ENCODE measurements at regions not wholly inside any gene's neighbourhood (a gene's known extent, or its start where the extent isn't known, plus 50 kb on each side); places are given as distances from the start of the nearest gene placed in this dataset.

- TF ChIP-seq ZNF140 (tag by site-specific recombination; IDR thresholded peaks at IDR 0.05) = no peak
- no peak for TF ChIP-seq ZNF10 (tag by site-specific recombination; IDR thresholded peaks at IDR 0.05)
- TF ChIP-seq SP3 (tag by site-specific recombination; IDR thresholded peaks at IDR 0.05) = no peak
- TF ChIP-seq ZNF76 (tag by site-specific recombination; IDR thresholded peaks at IDR 0.05; ENCODE audit: borderline replicate concordance, low read depth) = no peak
Observed at GRCh38 chr5:107211630-107212029, 459.1 kb downstream of the EFNA5 start (continued).

DNA sequence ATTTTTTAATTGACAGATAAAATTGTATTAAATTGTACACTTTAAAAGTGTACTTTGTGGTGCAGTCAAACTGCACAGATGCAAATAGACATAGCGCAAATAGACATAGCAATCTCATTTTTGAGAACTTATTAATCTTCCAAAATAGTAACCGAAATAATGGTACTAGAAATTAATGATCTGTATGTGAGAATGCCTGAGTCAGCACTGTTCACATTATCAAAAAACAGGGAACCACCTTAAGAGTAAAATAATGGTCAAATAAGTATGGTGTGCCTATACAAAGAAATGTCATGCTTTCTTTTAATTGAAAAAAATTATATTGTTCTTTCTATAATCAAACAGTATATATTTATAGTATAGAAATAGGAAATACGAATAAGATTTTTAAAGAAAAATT, 461.9 kb downstream of the EFNA5 start:
- ChIA-PET POLR2A (no interaction called here), CTCF (no interaction called here)
- TF ChIP-seq ZNF174 (tag by site-specific recombination; IDR thresholded peaks at IDR 0.05) (no peak), ZNF138 (tag by site-specific recombination; IDR thresholded peaks at IDR 0.05; ENCODE audit: borderline replicate concordance) (no peak), ZFP69B (tag by site-specific recombination; IDR thresholded peaks at IDR 0.05) (no peak), ZBTB17 (tag by site-specific recombination; IDR thresholded peaks at IDR 0.05) (no peak), SP3 (tag by site-specific recombination; IDR thresholded peaks at IDR 0.05) (no peak), MEIS1 (CRISPR knock-in tag; IDR thresholded peaks at IDR 0.05; ENCODE audit: borderline replicate concordance) (no peak)
- TF ChIP-seq, protein P1, sequence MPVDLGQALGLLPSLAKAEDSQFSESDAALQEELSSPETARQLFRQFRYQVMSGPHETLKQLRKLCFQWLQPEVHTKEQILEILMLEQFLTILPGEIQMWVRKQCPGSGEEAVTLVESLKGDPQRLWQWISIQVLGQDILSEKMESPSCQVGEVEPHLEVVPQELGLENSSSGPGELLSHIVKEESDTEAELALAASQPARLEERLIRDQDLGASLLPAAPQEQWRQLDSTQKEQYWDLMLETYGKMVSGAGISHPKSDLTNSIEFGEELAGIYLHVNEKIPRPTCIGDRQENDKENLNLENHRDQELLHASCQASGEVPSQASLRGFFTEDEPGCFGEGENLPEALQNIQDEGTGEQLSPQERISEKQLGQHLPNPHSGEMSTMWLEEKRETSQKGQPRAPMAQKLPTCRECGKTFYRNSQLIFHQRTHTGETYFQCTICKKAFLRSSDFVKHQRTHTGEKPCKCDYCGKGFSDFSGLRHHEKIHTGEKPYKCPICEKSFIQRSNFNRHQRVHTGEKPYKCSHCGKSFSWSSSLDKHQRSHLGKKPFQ (tag by site-specific recombination; IDR thresholded peaks at IDR 0.05) = no peak
- TF ChIP-seq, protein P2, sequence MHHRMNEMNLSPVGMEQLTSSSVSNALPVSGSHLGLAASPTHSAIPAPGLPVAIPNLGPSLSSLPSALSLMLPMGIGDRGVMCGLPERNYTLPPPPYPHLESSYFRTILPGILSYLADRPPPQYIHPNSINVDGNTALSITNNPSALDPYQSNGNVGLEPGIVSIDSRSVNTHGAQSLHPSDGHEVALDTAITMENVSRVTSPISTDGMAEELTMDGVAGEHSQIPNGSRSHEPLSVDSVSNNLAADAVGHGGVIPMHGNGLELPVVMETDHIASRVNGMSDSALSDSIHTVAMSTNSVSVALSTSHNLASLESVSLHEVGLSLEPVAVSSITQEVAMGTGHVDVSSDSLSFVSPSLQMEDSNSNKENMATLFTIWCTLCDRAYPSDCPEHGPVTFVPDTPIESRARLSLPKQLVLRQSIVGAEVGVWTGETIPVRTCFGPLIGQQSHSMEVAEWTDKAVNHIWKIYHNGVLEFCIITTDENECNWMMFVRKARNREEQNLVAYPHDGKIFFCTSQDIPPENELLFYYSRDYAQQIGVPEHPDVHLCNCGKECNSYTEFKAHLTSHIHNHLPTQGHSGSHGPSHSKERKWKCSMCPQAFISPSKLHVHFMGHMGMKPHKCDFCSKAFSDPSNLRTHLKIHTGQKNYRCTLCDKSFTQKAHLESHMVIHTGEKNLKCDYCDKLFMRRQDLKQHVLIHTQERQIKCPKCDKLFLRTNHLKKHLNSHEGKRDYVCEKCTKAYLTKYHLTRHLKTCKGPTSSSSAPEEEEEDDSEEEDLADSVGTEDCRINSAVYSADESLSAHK (tag by site-specific recombination; IDR thresholded peaks at IDR 0.05) = no peak
- Histone ChIP-seq H3K4me3 (ENCODE audit: low read depth, low read length) (no peak overlapping the region), H3K9me3 (ENCODE audit: control insufficient read depth, insufficient read depth, low read depth, low read length) (no peaks in the 10 kb centered on the region), H3K27ac (ENCODE audit: extremely low read depth, low read depth, low read length) (no peak overlapping the region), H3K4me1 (ENCODE audit: control insufficient read depth, insufficient read depth, low read length) (no peaks in the 10 kb centered on the region), H3K36me3 (ENCODE audit: control insufficient read depth in 2 of 2, insufficient read depth in 1 of 2, low read length in 2 of 2) (no peaks in the 10 kb centered on the region)

DNA sequence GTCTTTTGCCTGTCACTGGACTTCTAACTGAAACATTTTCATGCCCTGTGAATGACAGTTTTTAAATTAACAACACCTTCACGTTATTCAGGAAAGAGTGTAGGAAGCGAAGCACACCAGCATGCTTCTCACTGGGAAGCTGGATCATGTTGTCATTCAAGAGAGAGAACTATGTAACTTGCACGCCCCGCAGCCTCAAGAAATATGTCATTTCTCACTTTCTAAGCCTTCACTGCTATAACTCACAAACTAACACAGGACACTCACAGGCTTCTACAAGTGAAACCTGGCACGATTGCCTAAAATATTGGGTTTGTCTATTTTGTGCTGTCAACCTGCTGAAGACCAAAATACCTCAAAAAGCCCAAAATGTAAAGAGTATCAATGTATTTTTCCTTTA, 466.3 kb downstream of the EFNA5 start:
- Histone ChIP-seq H3K4me1 (ENCODE audit: control insufficient read depth, insufficient read depth, low read length) (no peaks in the 10 kb centered on the region), H3K36me3 (ENCODE audit: control insufficient read depth in 2 of 2, insufficient read depth in 1 of 2, low read length in 2 of 2) (no peaks in the 10 kb centered on the region), H3K9me3 (ENCODE audit: control insufficient read depth, insufficient read depth, low read depth, low read length) (no peaks in the 10 kb centered on the region), H3K4me3 (ENCODE audit: low read depth, low read length) (no peak overlapping the region), H3K27ac (ENCODE audit: extremely low read depth, low read depth, low read length) (no peak overlapping the region)
- ChIA-PET POLR2A (no interaction called here), CTCF (no interaction called here)
- TF ChIP-seq SP3 (tag by site-specific recombination; IDR thresholded peaks at IDR 0.05) (no peak), ZNF792 (tag by site-specific recombination; IDR thresholded peaks at IDR 0.05) (no peak), ZXDB (tag by site-specific recombination; IDR thresholded peaks at IDR 0.05) (no peak), INSM2 (tag by site-specific recombination; IDR thresholded peaks at IDR 0.05) (no peak)
- TF ChIP-seq, protein P3, sequence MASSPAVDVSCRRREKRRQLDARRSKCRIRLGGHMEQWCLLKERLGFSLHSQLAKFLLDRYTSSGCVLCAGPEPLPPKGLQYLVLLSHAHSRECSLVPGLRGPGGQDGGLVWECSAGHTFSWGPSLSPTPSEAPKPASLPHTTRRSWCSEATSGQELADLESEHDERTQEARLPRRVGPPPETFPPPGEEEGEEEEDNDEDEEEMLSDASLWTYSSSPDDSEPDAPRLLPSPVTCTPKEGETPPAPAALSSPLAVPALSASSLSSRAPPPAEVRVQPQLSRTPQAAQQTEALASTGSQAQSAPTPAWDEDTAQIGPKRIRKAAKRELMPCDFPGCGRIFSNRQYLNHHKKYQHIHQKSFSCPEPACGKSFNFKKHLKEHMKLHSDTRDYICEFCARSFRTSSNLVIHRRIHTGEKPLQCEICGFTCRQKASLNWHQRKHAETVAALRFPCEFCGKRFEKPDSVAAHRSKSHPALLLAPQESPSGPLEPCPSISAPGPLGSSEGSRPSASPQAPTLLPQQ (tag by site-specific recombination; IDR thresholded peaks at IDR 0.05) = no peak

All from HEK293 (cell line).